Breast epithelium (tissue), 4 donors: ENCODE measurements at regions not wholly inside any gene's neighbourhood (a gene's known extent, or its start where the extent isn't known, plus 50 kb on each side); places are given as distances from the start of the nearest gene placed in this dataset.

ENCODE experiments used
- DNase-seq, 2 donors: peaks; one replicate each; pipeline ENCODE4 v3.0.0-alpha.2; 2019; ENCODE audit warnings: low spot score in 2 of 2
- H3K27ac ChIP-seq, 2 donors: fragments of 200-600 bp; sonication (generic) in 1 of 2; one replicate each; pipeline ENCODE4 v1.5.1; 2016 to 2019; ENCODE audit warnings: mild to moderate bottlenecking in 1 of 2
- H3K27me3 ChIP-seq, 2 donors: fragments of 200-600 bp; sonication (generic) in 1 of 2; one replicate each; pipeline versions ENCODE4 v1.5.1 to v1.6.0; 2017 to 2019; ENCODE audit warnings: control low read depth in 1 of 2, mild to moderate bottlenecking in 1 of 2
- H3K36me3 ChIP-seq: fragments of 200-600 bp; one replicate; pipeline ENCODE4 v1.5.1; 2019
- H3K4me1 ChIP-seq, 2 donors: fragments of 200-600 bp; sonication (generic); one replicate each; pipeline ENCODE4 v1.5.1; 2016 to 2019; ENCODE audit warnings: control low read depth in 1 of 2
- H3K4me3 ChIP-seq, 3 donors: fragments of 200-600 bp; sonication (generic); 1 replicate in 2 of 3; 2 replicates in 1 of 3; pipeline ENCODE4 v1.5.1; 2016 to 2019; ENCODE audit warnings: mild to moderate bottlenecking in 3 of 3, moderate library complexity in 2 of 3
- H3K9me3 ChIP-seq, 2 donors: fragments of 200-600 bp; sonication (generic) in 1 of 2; one replicate each; pipeline ENCODE4 v1.5.1; 2016 to 2019; ENCODE audit warnings: control low read depth in 1 of 2
- POLR2A ChIP-seq: fragments of 450-650 bp; IDR thresholded peaks from one replicate; pipeline ENCODE4 v1.6.1; 2016; ENCODE audit warnings: antibody characterized with exemption, mild to moderate bottlenecking, moderate library complexity
- POLR2AphosphoS5 ChIP-seq, 3 donors: sonication (generic); formaldehyde crosslinking; IDR thresholded peaks; one replicate each; pipeline ENCODE4 v1.6.1; 2017; ENCODE audit warnings: antibody characterized with exemption in 3 of 3
- intact Hi-C: fragments of 100-400 bp; cut with DNase I; formaldehyde crosslinking; loops from one replicate; pipeline ENCODE4 v1.15.1; 2023; ENCODE audit warnings: low total_unique reads
- TF ChIP-seq, protein P1 (sequence below), 3 donors: fragments of 450-650 bp; IDR thresholded peaks; one replicate each; pipeline ENCODE4 v1.5.1; 2016 to 2017; ENCODE audit warnings: antibody characterized with exemption in 3 of 3, mild to moderate bottlenecking in 3 of 3, moderate library complexity in 3 of 3

DNA sequence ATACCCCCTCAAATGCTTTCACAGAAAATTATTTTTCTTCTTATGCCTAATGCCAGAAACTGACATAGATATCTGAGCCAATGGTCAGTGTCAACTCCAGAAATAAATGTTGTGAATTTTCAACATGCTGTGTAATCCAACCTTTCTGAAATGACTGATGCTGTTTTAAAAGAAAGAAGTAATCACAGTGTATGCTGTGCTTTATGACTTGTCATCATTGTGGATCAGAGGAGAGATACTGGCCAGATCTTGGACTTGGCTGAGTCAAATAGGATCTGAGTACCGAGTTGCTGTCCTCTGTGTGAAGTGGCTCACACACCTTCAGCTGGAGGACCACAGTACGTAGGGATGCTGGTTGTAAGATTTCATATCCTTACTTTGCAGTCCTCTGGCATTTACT lies 89.9 kb upstream of the ARHGAP20 start:
- no peak for DNase-seq
- Histone ChIP-seq H3K27me3 (no peaks in the 10 kb centered on the region), H3K36me3 (no peaks in the 10 kb centered on the region), H3K4me3 (no peak overlapping the region), H3K4me1 (no peaks in the 10 kb centered on the region), H3K27ac (no peak overlapping the region), H3K9me3 (no peaks in the 10 kb centered on the region)
- intact Hi-C loops: no loop called here
- TF ChIP-seq POLR2A: no peak
- TF ChIP-seq, protein P1, sequence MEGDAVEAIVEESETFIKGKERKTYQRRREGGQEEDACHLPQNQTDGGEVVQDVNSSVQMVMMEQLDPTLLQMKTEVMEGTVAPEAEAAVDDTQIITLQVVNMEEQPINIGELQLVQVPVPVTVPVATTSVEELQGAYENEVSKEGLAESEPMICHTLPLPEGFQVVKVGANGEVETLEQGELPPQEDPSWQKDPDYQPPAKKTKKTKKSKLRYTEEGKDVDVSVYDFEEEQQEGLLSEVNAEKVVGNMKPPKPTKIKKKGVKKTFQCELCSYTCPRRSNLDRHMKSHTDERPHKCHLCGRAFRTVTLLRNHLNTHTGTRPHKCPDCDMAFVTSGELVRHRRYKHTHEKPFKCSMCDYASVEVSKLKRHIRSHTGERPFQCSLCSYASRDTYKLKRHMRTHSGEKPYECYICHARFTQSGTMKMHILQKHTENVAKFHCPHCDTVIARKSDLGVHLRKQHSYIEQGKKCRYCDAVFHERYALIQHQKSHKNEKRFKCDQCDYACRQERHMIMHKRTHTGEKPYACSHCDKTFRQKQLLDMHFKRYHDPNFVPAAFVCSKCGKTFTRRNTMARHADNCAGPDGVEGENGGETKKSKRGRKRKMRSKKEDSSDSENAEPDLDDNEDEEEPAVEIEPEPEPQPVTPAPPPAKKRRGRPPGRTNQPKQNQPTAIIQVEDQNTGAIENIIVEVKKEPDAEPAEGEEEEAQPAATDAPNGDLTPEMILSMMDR (IDR thresholded peaks at IDR 0.05): no peak
- no peak for TF ChIP-seq POLR2AphosphoS5 (IDR thresholded peaks at IDR 0.05)

DNA sequence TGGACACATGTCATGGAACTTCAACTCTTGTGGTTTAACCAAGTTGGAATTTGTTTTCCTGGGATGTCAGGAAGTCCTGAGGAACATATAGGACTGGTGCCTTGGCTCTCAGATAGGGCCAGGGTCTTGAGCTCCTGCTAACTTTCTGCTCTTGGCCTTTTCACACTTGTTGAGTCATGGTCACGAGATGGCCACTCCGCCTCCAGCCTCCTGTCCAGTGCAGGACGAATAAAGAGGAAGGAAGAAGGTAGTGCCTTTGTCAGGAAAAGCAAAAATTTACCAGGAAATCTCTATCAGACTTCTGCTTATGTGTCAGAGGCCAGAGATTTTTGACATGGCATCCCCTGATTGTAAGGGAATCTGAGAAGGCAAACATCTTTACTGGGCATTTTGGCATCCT lies 89.1 kb upstream of the ARHGAP20 start:
- Histone ChIP-seq H3K9me3 (no peaks in the 10 kb centered on the region), H3K4me1 (no peaks in the 10 kb centered on the region), H3K27ac (no peak overlapping the region), H3K4me3 (no peak overlapping the region), H3K36me3 (no peaks in the 10 kb centered on the region), H3K27me3 (no peaks in the 10 kb centered on the region)
- no peak for TF ChIP-seq POLR2AphosphoS5 (IDR thresholded peaks at IDR 0.05)
- TF ChIP-seq, protein P1 (IDR thresholded peaks at IDR 0.05): no peak
- no peak for TF ChIP-seq POLR2A
- no peak for DNase-seq
- intact Hi-C loops: no loop called here

DNA sequence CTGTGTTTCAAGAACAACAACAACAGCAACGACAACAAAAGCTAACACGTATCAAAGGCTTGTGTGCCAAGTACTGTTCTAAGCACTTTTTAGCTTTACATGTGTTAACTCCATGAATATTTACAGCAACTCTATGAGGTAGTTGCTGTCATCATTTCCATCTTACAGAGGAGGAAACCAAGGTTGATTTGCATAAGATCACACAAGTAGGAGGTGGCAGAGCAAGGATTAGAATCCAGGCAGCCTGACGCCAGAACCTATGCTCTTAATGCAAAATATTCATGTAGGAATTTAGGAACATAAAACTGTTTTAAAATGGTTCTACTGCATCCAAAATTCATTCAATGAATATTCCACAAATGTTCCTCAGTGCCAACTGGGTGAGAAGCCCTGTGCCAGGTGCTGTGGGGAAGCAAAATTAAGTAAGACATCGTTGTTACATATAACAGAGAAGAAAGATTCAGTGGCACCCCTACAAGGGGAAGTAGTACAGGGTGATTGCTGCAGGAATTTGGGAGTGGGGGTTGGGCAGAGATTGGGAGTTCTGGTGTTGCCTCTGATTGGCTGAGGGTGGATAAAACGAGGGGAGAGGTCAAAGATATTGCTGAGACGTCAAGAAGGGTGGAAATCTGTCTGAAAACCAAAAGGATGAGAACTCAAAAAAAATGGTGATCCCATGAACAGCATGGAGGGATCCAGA lies 86.1 kb upstream of the ARHGAP20 start:
- TF ChIP-seq, protein P1 (IDR thresholded peaks at IDR 0.05): no peak
- TF ChIP-seq POLR2A (no peak), POLR2AphosphoS5 (IDR thresholded peaks at IDR 0.05) (no peak)
- Histone ChIP-seq H3K27ac (no peak overlapping the region), H3K36me3 (no peaks in the 10 kb centered on the region), H3K9me3 (no peaks in the 10 kb centered on the region), H3K27me3 (no peaks in the 10 kb centered on the region), H3K4me1 (no peaks in the 10 kb centered on the region), H3K4me3 (no peak overlapping the region)
- DNase-seq: no peak
- intact Hi-C loops: no loop called here

DNA sequence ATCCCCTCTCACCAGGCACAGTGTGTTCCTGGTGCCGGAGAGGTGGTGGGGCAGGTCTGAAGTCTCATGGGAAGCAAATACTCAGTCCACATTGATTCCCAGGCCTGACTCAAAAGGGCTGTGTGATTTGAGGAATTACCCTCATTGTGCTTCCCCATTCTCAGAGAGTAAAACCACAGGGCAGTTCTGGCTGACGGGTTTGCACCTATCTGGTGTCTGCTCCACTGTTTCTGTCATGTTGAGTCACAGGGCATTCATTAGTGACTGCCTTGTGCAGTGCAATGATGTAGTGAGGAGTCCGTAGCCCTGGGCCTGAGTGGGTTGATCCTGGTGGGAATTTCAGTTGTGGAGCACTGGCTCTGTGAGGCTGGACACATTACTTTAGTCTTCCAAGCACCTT lies 85.2 kb upstream of the ARHGAP20 start:
- no peaks in the 10 kb centered on the region for H3K4me1 ChIP-seq
- intact Hi-C loops: no loop called here
- no peak overlapping the region for H3K27ac ChIP-seq
- H3K36me3 ChIP-seq: no peaks in the 10 kb centered on the region
- H3K27me3 ChIP-seq: no peaks in the 10 kb centered on the region
- H3K4me3 ChIP-seq: no peak overlapping the region
- H3K9me3 ChIP-seq: no peaks in the 10 kb centered on the region
- DNase-seq: no peak
- no peak for TF ChIP-seq POLR2AphosphoS5 (IDR thresholded peaks at IDR 0.05)
- TF ChIP-seq, protein P1 (IDR thresholded peaks at IDR 0.05): no peak
- no peak for TF ChIP-seq POLR2A

DNA sequence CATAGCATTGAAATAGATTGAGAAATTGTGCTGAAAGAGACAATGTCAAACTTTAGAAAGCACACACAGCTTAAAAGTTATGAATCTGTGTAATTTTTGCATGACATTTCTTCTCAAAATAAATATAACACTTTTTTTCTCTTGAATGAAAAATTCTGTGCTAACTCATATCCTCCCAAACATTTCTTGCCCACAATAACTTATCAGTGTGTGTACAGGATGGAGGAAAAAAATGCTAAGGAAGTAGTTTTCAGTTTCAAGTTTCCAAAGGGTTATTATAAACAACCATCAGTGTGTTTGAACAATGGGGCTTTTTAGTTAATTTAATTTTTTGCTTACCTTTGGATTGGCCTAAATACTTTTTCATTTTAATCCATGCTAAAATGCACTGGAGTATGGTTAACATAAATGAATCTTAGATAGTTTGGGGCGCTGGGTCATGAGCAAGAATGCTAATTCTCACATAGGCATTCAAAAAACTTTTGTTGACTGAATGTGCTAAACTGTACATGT lies 82.9 kb upstream of the ARHGAP20 start:
- H3K4me1 ChIP-seq: no peaks in the 10 kb centered on the region
- no peak overlapping the region for H3K27ac ChIP-seq
- TF ChIP-seq, protein P1 (IDR thresholded peaks at IDR 0.05): no peak
- TF ChIP-seq POLR2AphosphoS5 (IDR thresholded peaks at IDR 0.05): no peak
- no peak for TF ChIP-seq POLR2A
- no peak for DNase-seq
- intact Hi-C loops: no loop called here
- H3K36me3 ChIP-seq: no peaks in the 10 kb centered on the region
- H3K4me3 ChIP-seq: no peak overlapping the region
- no peaks in the 10 kb centered on the region for H3K9me3 ChIP-seq
- no peaks in the 10 kb centered on the region for H3K27me3 ChIP-seq
